Breast epithelium (tissue), 4 donors: ENCODE measurements at regions not wholly inside any gene's neighbourhood (a gene's known extent, or its start where the extent isn't known, plus 50 kb on each side); places are given as distances from the start of the nearest gene placed in this dataset.
A peak's percentile ranks its signal among the peaks of the same experiment; 100 is the strongest.

Experiments used
- DNase-seq, 2 donors: peaks; one replicate each; pipeline ENCODE4 v3.0.0-alpha.2; 2019; ENCODE audit warnings: low spot score in 2 of 2
- H3K27ac ChIP-seq, 2 donors: fragments of 200-600 bp; sonication (generic) in 1 of 2; one replicate each; pipeline ENCODE4 v1.5.1; 2016 to 2019; ENCODE audit warnings: mild to moderate bottlenecking in 1 of 2
- H3K27me3 ChIP-seq, 2 donors: fragments of 200-600 bp; sonication (generic) in 1 of 2; one replicate each; pipeline versions ENCODE4 v1.5.1 to v1.6.0; 2017 to 2019; ENCODE audit warnings: control low read depth in 1 of 2, mild to moderate bottlenecking in 1 of 2
- H3K36me3 ChIP-seq: fragments of 200-600 bp; one replicate; pipeline ENCODE4 v1.5.1; 2019
- H3K4me1 ChIP-seq, 2 donors: fragments of 200-600 bp; sonication (generic); one replicate each; pipeline ENCODE4 v1.5.1; 2016 to 2019; ENCODE audit warnings: control low read depth in 1 of 2
- H3K4me3 ChIP-seq, 3 donors: fragments of 200-600 bp; sonication (generic); 1 replicate in 2 of 3; 2 replicates in 1 of 3; pipeline ENCODE4 v1.5.1; 2016 to 2019; ENCODE audit warnings: mild to moderate bottlenecking in 3 of 3, moderate library complexity in 2 of 3
- H3K9me3 ChIP-seq, 2 donors: fragments of 200-600 bp; sonication (generic) in 1 of 2; one replicate each; pipeline ENCODE4 v1.5.1; 2016 to 2019; ENCODE audit warnings: control low read depth in 1 of 2
- POLR2A ChIP-seq: fragments of 450-650 bp; IDR thresholded peaks from one replicate; pipeline ENCODE4 v1.6.1; 2016; ENCODE audit warnings: antibody characterized with exemption, mild to moderate bottlenecking, moderate library complexity
- POLR2AphosphoS5 ChIP-seq, 3 donors: sonication (generic); formaldehyde crosslinking; IDR thresholded peaks; one replicate each; pipeline ENCODE4 v1.6.1; 2017; ENCODE audit warnings: antibody characterized with exemption in 3 of 3
- intact Hi-C: fragments of 100-400 bp; cut with DNase I; formaldehyde crosslinking; loops from one replicate; pipeline ENCODE4 v1.15.1; 2023; ENCODE audit warnings: low total_unique reads
- TF ChIP-seq, protein P1 (sequence below), 3 donors: fragments of 450-650 bp; IDR thresholded peaks; one replicate each; pipeline ENCODE4 v1.5.1; 2016 to 2017; ENCODE audit warnings: antibody characterized with exemption in 3 of 3, mild to moderate bottlenecking in 3 of 3, moderate library complexity in 3 of 3

DNA sequence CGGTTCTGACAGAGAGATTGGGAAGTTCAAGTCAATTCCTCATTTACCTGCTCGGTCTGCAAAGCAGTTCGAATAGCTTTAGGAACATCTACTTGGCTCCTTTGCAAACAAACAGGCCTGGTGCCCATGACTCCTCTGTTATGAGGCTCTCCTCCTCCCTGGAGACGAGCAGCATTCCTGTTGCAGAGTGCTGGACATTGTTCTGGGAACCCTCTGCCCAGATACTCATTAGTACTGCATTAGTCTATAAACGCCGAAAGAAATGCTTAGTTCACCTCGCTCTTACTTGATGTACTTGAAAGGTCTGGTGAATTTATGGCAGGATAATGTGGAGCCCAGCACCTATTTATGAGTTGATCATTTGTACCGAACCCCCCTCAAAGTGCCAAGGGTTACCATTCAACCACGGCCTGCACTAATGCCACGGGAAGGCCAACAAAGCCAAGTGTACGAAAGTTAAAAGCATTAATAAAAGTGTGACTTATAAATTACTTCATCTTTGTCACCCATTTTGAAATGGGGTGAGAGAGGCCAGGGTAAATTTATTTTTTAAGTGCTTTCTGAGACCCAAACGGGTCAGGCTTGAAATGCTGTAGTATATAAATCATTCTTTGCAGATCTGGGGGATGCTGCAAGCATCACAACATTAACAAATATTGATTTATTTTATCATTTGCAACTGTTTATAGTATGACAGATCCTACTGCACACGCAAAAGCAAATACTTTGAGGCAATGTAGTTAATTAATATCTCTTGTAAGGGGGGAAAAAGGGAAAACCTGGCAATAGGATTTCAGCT lies 478.9 kb upstream of the PSMD7 start:
- TF ChIP-seq, protein P1, sequence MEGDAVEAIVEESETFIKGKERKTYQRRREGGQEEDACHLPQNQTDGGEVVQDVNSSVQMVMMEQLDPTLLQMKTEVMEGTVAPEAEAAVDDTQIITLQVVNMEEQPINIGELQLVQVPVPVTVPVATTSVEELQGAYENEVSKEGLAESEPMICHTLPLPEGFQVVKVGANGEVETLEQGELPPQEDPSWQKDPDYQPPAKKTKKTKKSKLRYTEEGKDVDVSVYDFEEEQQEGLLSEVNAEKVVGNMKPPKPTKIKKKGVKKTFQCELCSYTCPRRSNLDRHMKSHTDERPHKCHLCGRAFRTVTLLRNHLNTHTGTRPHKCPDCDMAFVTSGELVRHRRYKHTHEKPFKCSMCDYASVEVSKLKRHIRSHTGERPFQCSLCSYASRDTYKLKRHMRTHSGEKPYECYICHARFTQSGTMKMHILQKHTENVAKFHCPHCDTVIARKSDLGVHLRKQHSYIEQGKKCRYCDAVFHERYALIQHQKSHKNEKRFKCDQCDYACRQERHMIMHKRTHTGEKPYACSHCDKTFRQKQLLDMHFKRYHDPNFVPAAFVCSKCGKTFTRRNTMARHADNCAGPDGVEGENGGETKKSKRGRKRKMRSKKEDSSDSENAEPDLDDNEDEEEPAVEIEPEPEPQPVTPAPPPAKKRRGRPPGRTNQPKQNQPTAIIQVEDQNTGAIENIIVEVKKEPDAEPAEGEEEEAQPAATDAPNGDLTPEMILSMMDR (IDR thresholded peaks at IDR 0.05): no peak
- TF ChIP-seq POLR2AphosphoS5 (IDR thresholded peaks at IDR 0.05): no peak
- Histone ChIP-seq H3K4me1 (no peaks in the 10 kb centered on the region), H3K27ac (no peak overlapping the region)

DNA sequence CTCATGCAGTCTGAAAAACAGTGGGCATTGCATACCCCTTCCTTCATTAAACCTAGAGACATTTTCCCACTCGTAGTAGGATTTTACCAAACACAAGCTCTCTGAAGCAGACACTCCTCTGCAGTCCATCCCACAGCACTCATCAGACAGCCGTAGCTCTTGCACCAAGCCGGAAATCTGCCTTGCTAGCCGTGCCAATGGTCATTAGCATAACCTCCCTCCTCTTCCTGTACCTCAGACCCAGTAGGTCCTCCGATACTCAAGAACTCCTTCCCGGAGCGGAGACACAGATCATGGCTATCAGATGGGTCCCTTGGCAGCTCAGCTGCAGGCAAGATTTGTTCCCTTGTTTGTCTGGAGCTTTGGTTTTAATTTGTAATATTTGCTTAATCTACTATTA lies 483.1 kb upstream of the PSMD7 start:
- intact Hi-C loops: no loop called here
- H3K36me3 ChIP-seq: no peaks in the 10 kb centered on the region
- no peaks in the 10 kb centered on the region for H3K4me1 ChIP-seq
- DNase-seq: no peak
- H3K4me3 ChIP-seq: peak overlapping the region in 1 of 3 donors; percentile 28
- TF ChIP-seq POLR2AphosphoS5 (IDR thresholded peaks at IDR 0.05): no peak
- no peak for TF ChIP-seq POLR2A
- TF ChIP-seq, protein P1 (IDR thresholded peaks at IDR 0.05): no peak
- no peaks in the 10 kb centered on the region for H3K9me3 ChIP-seq
- no peak overlapping the region for H3K27ac ChIP-seq
- H3K27me3 ChIP-seq: no peaks in the 10 kb centered on the region

More for the DNA sequence above, 478.9 kb upstream of the PSMD7 start:
- no peak for DNase-seq
- intact Hi-C loops: no loop called here
- Histone ChIP-seq H3K36me3 (no peaks in the 10 kb centered on the region), H3K9me3 (peaks cover 0 to 15% of the 10 kb centered on the region in 2 donors), H3K4me3 (no peak overlapping the region), H3K27me3 (no peaks in the 10 kb centered on the region)

GRCh38 chr16:73804456-73804855 lies 492.2 kb upstream of the PSMD7 start:
- H3K4me3 ChIP-seq: no peak overlapping the region
- no peaks in the 10 kb centered on the region for H3K36me3 ChIP-seq
- intact Hi-C loops: no loop called here

GRCh38 chr16:73798471-73798870 lies 498.1 kb upstream of the PSMD7 start:
- no peak overlapping the region for H3K27ac ChIP-seq
- no peaks in the 10 kb centered on the region for H3K27me3 ChIP-seq
- H3K9me3 ChIP-seq: no peaks in the 10 kb centered on the region
- intact Hi-C loops: no loop called here
- no peaks in the 10 kb centered on the region for H3K36me3 ChIP-seq
- no peak for DNase-seq
- TF ChIP-seq POLR2A (no peak), POLR2AphosphoS5 (IDR thresholded peaks at IDR 0.05) (no peak)
- TF ChIP-seq, protein P1 (IDR thresholded peaks at IDR 0.05): no peak
- no peak overlapping the region for H3K4me3 ChIP-seq
- H3K4me1 ChIP-seq: no peaks in the 10 kb centered on the region

More at GRCh38 chr16:73804456-73804855, 492.2 kb upstream of the PSMD7 start:
- Histone ChIP-seq H3K27me3 (no peaks in the 10 kb centered on the region), H3K9me3 (no peaks in the 10 kb centered on the region), H3K4me1 (no peaks in the 10 kb centered on the region), H3K27ac (no peak overlapping the region)
- DNase-seq: no peak
- no peak for TF ChIP-seq POLR2A
- TF ChIP-seq, protein P1 (IDR thresholded peaks at IDR 0.05): no peak
- TF ChIP-seq POLR2AphosphoS5 (IDR thresholded peaks at IDR 0.05): no peak

DNA sequence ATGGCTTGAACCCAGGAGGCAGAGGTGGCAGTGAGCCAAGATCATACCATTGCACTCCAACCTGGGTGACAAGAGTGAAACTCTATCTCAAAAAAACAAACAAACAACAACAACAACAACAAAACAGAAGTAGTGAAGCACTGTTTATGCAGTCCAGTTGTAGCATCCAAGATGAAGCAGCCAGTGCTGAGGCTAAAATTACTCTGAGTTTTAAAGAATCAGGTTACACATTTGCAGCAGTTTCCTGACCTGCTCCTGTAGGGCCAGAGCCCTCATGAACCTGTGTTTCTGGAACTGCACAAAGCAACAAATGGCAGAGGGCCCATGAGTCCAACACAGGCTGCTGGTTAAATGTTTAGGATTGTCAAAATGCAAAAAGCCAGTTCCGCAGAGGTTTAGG lies 499.5 kb upstream of the PSMD7 start:
- Histone ChIP-seq H3K9me3 (no peaks in the 10 kb centered on the region), H3K4me1 (no peaks in the 10 kb centered on the region), H3K27ac (no peak overlapping the region), H3K36me3 (no peaks in the 10 kb centered on the region), H3K4me3 (no peak overlapping the region), H3K27me3 (no peaks in the 10 kb centered on the region)
- DNase-seq: no peak
- intact Hi-C loops: no loop called here
- TF ChIP-seq, protein P1 (IDR thresholded peaks at IDR 0.05): no peak
- TF ChIP-seq POLR2A (no peak), POLR2AphosphoS5 (IDR thresholded peaks at IDR 0.05) (no peak)
